HG02678 (cell line): ENCODE measurements at regions not wholly inside any gene's neighbourhood (a gene's known extent, or its start where the extent isn't known, plus 50 kb on each side); places are given as distances from the start of the nearest gene placed in this dataset.

Source experiments
- ATAC-seq: cut with Tn5 transposase; IDR thresholded peaks from one replicate; pipeline ENCODE4 v1.9.1; 2021; ENCODE audit warnings: mild to moderate bottlenecking, moderate library complexity; ENCODE audit not compliant: unreplicated experiment

DNA sequence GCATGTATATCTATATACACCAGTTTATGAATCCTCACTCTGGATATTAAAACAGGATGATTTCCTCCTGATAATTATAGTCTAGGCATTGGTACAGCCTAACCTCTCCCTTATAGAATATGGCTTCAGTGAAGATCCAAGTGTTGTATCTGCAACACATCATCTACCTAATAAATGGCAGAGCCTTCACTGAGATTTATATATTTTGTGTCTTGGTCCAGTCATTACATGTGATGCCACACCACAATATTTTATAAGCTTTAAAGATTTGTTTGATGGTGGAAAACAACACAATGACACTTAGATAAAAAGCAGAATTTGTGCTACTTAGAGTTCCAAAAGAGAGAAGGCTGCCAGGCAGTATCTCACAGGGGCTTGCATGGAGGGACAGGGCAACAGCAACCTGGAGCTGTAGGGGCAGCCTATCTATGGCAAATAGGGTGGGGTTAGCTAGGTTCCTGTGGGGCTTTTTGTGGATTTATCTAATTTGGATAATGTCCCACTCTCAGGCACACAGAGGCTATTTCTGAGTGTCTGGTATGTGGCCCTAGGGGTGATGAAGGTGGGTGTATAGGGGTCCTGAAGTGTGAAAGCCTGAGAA lies 1736.7 kb upstream of the PRR20A start:
- no peak for ATAC-seq

- ATAC-seq = no peak
These were observed 1730.1 kb upstream of the PRR20A start for GRCh38 chr13:55410398-55411330.

DNA sequence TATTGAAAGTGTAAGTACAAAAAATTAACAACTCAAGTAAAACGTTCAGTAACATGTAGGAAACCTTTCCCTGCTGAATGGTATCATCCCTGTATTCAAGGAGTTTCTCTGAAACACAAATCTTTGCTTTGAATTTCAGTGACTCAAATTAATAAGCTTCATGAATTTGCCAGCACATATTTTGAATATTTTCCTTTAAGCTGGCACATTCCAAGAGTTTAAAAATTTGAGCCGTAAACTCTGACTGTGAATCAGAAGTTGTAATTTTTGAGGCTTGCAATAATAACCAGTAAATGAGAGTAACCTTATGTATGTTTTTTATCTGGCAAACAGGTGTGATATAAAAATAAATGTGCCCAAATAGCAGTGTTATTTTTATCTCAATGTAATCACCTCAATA lies 1722.6 kb upstream of the PRR20A start:
- no peak for ATAC-seq

DNA sequence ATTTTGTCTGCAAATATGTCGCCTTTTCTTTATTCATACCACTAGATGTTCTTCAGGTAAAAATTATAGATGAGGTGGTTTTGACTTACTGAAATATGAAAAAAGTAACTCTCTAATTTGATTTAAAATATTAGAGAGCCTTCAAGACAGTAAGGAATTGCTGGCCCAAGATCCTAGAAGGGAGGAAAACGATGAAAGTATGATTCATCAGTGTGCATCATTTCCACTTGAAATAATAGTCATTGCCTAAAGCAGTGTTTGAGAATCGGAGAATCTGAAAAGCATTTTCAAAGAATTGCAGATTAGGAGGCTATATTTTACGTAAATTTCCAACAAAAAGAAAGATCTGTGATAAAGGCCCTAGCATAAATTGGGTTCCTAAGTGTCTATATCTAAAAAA lies 1707.9 kb upstream of the PRR20A start:
- ATAC-seq = no peak

GRCh38 chr13:55437162-55437561 lies 1703.6 kb upstream of the PRR20A start:
- ATAC-seq = no peak

DNA sequence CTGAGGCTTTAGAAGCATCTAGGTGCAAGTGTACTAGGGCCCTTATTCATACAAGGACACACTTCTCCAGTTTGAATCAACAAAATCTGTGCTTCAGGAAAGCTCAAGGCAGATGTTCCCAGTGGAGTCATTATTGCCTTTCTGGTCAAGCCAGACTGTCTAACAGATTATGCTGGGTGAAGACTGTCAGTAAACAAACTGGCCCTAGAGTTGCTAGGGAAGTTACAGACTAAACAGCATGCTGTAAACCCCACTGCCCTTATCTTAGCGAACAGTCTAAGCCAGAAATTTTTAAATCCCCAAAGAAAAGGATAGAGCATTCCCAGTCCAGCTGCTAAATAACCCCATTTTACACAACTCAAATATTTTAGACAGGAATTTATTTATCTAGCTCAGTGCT lies 1701.3 kb upstream of the PRR20A start:
- ATAC-seq = no peak

- ATAC-seq = no peak
These were observed 1700.1 kb upstream of the PRR20A start for GRCh38 chr13:55440465-55441085.

DNA sequence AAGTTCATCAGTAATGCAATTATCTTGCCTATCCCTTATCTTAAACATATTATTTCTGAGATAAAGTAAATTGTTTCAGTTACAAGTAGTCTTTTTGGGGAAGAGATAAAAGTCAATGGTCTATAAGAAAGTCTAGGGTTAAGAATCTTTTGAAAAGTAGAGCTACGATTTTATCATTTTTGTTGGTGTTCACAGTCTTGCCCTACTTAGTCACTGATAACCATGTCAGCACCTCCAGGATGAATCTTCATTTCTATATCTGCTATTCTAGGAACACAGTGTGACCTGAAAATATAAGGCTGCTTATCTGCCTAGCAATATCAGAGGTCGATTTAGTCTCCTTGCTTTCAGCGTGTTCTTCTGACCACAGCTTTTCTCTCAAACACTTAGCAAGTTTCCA lies 1676.5 kb upstream of the PRR20A start:
- ATAC-seq = no peak

- ATAC-seq = no peak
These were observed 1673.2 kb upstream of the PRR20A start for GRCh38 chr13:55467476-55467875.

DNA sequence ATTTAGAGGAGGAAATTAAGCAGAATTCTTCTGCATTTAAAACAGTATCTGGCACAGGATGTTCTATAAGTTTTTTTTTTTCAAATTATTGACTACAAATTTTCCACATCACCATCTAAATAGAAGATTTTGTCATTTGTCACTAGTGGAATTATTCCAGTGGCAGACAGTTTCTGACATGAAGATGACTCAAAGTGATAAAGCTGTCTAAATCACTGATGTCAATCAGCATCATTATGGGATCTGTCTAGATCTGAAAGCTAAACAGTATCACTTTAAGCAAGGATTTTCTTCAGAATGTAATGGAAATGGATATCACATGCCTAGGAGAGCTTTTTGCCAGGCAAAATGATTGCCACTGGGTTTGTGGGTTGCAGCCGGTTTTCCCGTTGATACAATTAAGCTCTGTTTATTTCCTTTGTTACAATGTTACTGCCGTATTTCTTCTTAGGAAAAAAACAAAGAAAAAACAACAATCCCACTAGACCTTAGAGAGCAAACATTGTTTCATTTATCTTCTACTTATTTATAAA lies 1657.0 kb upstream of the PRR20A start:
- ATAC-seq = no peak

DNA sequence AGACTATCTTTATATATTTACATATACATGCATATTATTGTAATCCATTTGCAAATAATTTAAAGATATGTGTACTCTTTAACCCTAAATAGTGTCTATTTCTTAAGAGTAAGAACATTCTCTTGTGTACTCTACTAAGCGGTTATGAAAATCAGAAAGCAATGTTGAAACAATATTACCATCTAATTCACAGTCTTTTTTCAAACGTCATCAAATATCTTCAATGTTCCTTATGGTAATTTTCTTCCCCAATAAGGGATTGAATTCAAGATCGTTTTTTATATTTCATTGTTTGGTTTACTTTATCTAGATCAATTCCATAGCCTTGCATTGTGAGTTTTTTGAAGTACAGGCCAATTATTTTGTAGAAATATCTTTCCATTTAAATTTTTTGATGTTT lies 1647.4 kb upstream of the PRR20A start:
- no peak for ATAC-seq

GRCh38 chr13:55497486-55497885 lies 1643.2 kb upstream of the PRR20A start:
- ATAC-seq = no peak

GRCh38 chr13:55500694-55501093 lies 1640.0 kb upstream of the PRR20A start:
- ATAC-seq = no peak

DNA sequence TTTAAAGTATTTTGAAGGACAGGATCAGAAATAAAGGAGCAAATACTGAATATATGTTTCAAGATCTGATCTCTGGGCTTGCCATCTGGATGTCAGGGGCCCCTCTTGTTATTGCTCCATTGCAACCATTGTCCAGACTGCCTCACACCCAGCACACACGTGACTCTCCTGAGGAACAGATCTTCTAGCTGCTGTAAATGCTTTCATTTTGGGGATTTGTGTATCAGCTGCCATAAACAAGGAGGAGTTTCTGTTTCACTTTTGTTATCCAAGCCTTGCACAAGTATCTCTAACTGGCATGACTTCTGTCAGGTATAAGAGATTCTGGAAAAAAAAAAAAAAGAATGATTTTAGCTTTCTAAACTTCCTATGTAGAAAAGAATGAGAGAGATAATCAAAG lies 1624.1 kb upstream of the PRR20A start:
- no peak for ATAC-seq

GRCh38 chr13:55517312-55517711 lies 1623.4 kb upstream of the PRR20A start:
- no peak for ATAC-seq

- ATAC-seq = no peak
These were observed 1612.3 kb upstream of the PRR20A start for GRCh38 chr13:55528434-55528833.

- ATAC-seq = no peak
These were observed 1606.4 kb upstream of the PRR20A start for GRCh38 chr13:55534306-55534705.

DNA sequence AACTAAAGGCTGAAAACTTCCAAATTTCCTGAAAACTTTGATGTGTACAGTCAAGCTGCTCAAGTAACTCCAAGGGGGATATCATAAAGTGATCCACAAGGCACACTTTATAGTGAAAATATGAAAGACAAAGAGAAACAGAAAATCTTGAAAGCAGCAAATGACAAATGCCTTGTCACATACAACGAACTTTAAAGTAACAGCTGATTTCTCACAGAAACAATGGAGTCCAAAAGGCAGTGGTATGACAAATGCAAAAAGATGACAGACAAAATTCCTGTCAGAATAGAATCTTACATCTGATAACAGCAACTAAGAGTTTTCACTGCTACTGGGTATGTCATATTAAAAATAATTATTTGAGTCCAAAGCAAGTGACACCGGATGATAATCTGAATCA lies 1602.3 kb upstream of the PRR20A start:
- ATAC-seq = no peak

DNA sequence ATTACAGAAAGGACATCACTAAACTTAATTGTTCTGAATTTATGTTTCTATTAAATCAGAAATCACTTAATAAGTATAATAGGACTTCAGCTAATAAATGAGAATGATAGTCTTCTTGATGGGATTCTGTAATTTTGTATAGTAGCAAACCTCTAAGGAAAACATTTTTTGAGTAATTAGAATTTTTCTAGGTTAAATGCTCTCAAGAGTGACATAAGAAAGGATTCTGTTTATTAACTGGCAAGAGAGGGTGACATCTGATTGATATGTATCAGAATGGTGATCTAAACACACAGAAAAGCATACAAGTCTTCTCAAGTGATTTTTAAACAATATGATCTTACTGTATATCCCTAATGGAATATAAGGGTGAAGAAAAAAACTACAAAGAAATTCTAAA lies 1597.7 kb upstream of the PRR20A start:
- no peak for ATAC-seq

- no peak for ATAC-seq
These were observed 1590.1 kb upstream of the PRR20A start for GRCh38 chr13:55550624-55551023.

DNA sequence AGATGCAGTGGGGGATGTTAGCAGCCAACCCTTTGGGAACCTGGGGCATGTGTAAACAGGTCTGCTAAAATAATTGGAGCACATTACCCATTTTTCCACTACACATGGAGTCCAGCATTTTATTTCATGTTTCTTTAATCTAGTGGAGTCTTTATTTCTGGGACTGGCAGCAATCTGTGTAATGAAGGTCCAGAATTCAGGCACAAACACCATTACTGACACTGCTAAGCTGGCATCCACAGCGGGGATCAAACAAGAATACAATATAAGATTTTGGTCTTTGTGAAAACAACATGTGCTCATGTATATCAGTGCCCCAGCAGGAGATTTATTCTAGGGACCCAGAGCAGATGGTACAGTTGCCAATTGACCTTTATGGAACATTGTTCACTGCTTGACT lies 1587.0 kb upstream of the PRR20A start:
- ATAC-seq = no peak

GRCh38 chr13:55554741-55555140 lies 1586.0 kb upstream of the PRR20A start:
- ATAC-seq = no peak
